ENCODE measurements at regions not wholly inside any gene's neighbourhood (a gene's known extent, or its start where the extent isn't known, plus 50 kb on each side); places are given as distances from the start of the nearest gene placed in this dataset.

GRCh38 chr11:112828421-112828820 is 132.8 kb upstream of the NCAM1 start:
- TF ChIP-seq CTCF (IDR thresholded peaks at IDR 0.05): no peak
- POLR2A ChIA-PET: no interaction called here
- intact Hi-C loops (cut with micrococcal nuclease): no loop called here
- DNase-seq: no peak
- Mint-ChIP-seq H3K27me3 (no peaks in the 10 kb centered on the region), H3K4me1 (no peaks in the 10 kb centered on the region), H3K27ac (no peak overlapping the region), H3K4me3 (no peak overlapping the region), H3K9me3 (peaks cover 4% of the 10 kb centered on the region), H3K36me3 (ENCODE audit: low read depth) (no peaks in the 10 kb centered on the region)
- CTCF ChIA-PET: no interaction called here
- no peak for ATAC-seq (ENCODE audit: low read depth)

- no peaks in the 10 kb centered on the region for H3K36me3 Mint-ChIP-seq (ENCODE audit: low read depth)
- intact Hi-C loops (cut with micrococcal nuclease): no loop called here
- no peak overlapping the region for H3K4me3 Mint-ChIP-seq
- H3K27me3 Mint-ChIP-seq: no peaks in the 10 kb centered on the region
- no peaks in the 10 kb centered on the region for H3K4me1 Mint-ChIP-seq
- H3K9me3 Mint-ChIP-seq: peaks cover 4% of the 10 kb centered on the region
- ATAC-seq (ENCODE audit: low read depth) (no peak), DNase-seq (no peak)
- TF ChIP-seq CTCF (IDR thresholded peaks at IDR 0.05): no peak
- no peak overlapping the region for H3K27ac Mint-ChIP-seq
- ChIA-PET POLR2A (no interaction called here), CTCF (no interaction called here)
These were observed 131.1 kb upstream of the NCAM1 start for GRCh38 chr11:112829971-112830654.

- intact Hi-C loops (cut with micrococcal nuclease): no loop called here
- CTCF ChIA-PET: no interaction called here
- ATAC-seq (ENCODE audit: low read depth) (no peak), DNase-seq (no peak)
- Mint-ChIP-seq H3K4me1 (no peaks in the 10 kb centered on the region), H3K9me3 (peaks cover 4% of the 10 kb centered on the region), H3K27me3 (no peaks in the 10 kb centered on the region), H3K36me3 (ENCODE audit: low read depth) (no peaks in the 10 kb centered on the region), H3K4me3 (no peak overlapping the region), H3K27ac (no peak overlapping the region)
- no peak for TF ChIP-seq CTCF (IDR thresholded peaks at IDR 0.05)
- POLR2A ChIA-PET: no interaction called here
These were observed 130.2 kb upstream of the NCAM1 start for GRCh38 chr11:112831041-112831440.

GRCh38 chr11:112831969-112832766 is 129.1 kb upstream of the NCAM1 start:
- Mint-ChIP-seq H3K36me3 (ENCODE audit: low read depth) (no peaks in the 10 kb centered on the region), H3K4me1 (no peaks in the 10 kb centered on the region), H3K27me3 (no peaks in the 10 kb centered on the region), H3K9me3 (peaks cover 4% of the 10 kb centered on the region), H3K4me3 (no peak overlapping the region), H3K27ac (no peak overlapping the region)
- POLR2A ChIA-PET: no interaction called here
- no peak for TF ChIP-seq CTCF (IDR thresholded peaks at IDR 0.05)
- CTCF ChIA-PET: no interaction called here
- no peak for DNase-seq
- ATAC-seq (ENCODE audit: low read depth): no peak
- intact Hi-C loops (cut with micrococcal nuclease): no loop called here

GRCh38 chr11:112834277-112834755 is 126.9 kb upstream of the NCAM1 start:
- Mint-ChIP-seq H3K36me3 (ENCODE audit: low read depth) (no peaks in the 10 kb centered on the region), H3K9me3 (peaks cover 4% of the 10 kb centered on the region), H3K27ac (no peak overlapping the region), H3K4me1 (no peaks in the 10 kb centered on the region), H3K27me3 (no peaks in the 10 kb centered on the region), H3K4me3 (no peak overlapping the region)
- no peak for DNase-seq
- intact Hi-C loops (cut with micrococcal nuclease): no loop called here
- ChIA-PET CTCF (no interaction called here), POLR2A (no interaction called here)
- TF ChIP-seq CTCF (IDR thresholded peaks at IDR 0.05): no peak
- ATAC-seq (ENCODE audit: low read depth): no peak

Data from activated B cell treated with CpG ODN at 0.5 μM for 24 hours (primary cell).